B cell (primary cell): ENCODE measurements at regions not wholly inside any gene's neighbourhood (a gene's known extent, or its start where the extent isn't known, plus 50 kb on each side); places are given as distances from the start of the nearest gene placed in this dataset.

Source experiments
- ATAC-seq: fragments of 200-7000 bp; cut with Tn5 transposase; one replicate; pipeline ENCODE4 v1.10.0; 2021; ENCODE audit warnings: low read depth, mild to moderate bottlenecking, moderate number of reproducible peaks, moderate library complexity
- CTCF ChIA-PET: fragments of 350-600 bp; sonication (Branson Sonifier 250); formaldehyde crosslinking; loops from one replicate; lab custom pipeline; 2021; ENCODE audit warnings: antibody characterized with exemption, inconsistent platforms; lab: Charles Lee
- POLR2A ChIA-PET: fragments of 350-600 bp; sonication (Branson Sonifier 250); formaldehyde crosslinking; loops from one replicate; lab custom pipeline; 2021; ENCODE audit warnings: antibody characterized with exemption; lab: Charles Lee
- DNase-seq: peaks from one replicate; pipeline ENCODE4 v3.0.0; 2013
- H2AFZ ChIP-seq: 2 replicates; pipeline ENCODE4 v1.6.1; 2012; ENCODE audit warnings: mild to moderate bottlenecking, low read depth, low read length; ENCODE audit not compliant: insufficient read depth, poor library complexity, severe bottlenecking
- H3K27ac ChIP-seq, 2 donors: 1 replicate in 1 of 2; 2 replicates in 1 of 2; pipeline ENCODE4 v1.5.1; 2012 to 2013; ENCODE audit warnings: low read length in 2 of 2, mild to moderate bottlenecking in 2 of 2, moderate library complexity in 1 of 2
- H3K27me3 ChIP-seq, 4 experiments: fragments of 200-600 bp in 1 of 4; sonication (generic) in 1 of 4; replicated peaks in 1 of 4; 1 replicate in 2 of 4; 2 replicates in 2 of 4; pipeline versions ENCODE4 v1.6.1 to v1.7.0; 2013 to 2016; ENCODE audit warnings: low read length in 3 of 4, mild to moderate bottlenecking in 2 of 4, mixed read lengths in 1 of 4, moderate library complexity in 1 of 4; ENCODE audit not compliant: insufficient read depth in 4 of 4, control insufficient read depth in 3 of 4; ENCODE audit errors: control extremely low read depth in 1 of 4
- H3K36me3 ChIP-seq, 2 experiments: replicated peaks in 1 of 2; 1 replicate in 1 of 2; 2 replicates in 1 of 2; pipeline versions ENCODE4 v1.6.1 to v1.7.1; 2013; ENCODE audit warnings: low read length in 1 of 2; ENCODE audit not compliant: insufficient read depth in 2 of 2, control insufficient read depth in 1 of 2; ENCODE audit errors: control extremely low read depth in 1 of 2, extremely low read depth in 1 of 2
- H3K4me1 ChIP-seq, 2 donors: fragments of 200-600 bp in 1 of 2; sonication (generic) in 1 of 2; 1 replicate in 1 of 2; 2 replicates in 1 of 2; pipeline versions ENCODE4 v1.5.1 to v1.6.1; 2013 to 2017; ENCODE audit warnings: low read length in 2 of 2; ENCODE audit not compliant: control insufficient read depth in 2 of 2, insufficient read depth in 2 of 2
- H3K4me2 ChIP-seq: replicated peaks from 2 replicates; pipeline ENCODE3; 2012; ENCODE audit warnings: mild to moderate bottlenecking, low read depth, low read length; ENCODE audit not compliant: poor library complexity, severe bottlenecking
- H3K4me3 ChIP-seq, 5 experiments: fragments of 200-600 bp in 1 of 5; sonication (generic) in 1 of 5; 1 replicate in 3 of 5; 2 replicates in 2 of 5; pipeline versions ENCODE4 v1.5.1 to v1.7.0; 2011 to 2016; ENCODE audit warnings: low read length in 4 of 5, mild to moderate bottlenecking in 4 of 5, low read depth in 2 of 5, control low read depth in 1 of 5, moderate library complexity in 1 of 5; ENCODE audit not compliant: insufficient read depth in 1 of 5; ENCODE audit errors: control extremely low read depth in 1 of 5, extremely low read depth in 1 of 5
- H3K79me2 ChIP-seq: fragments of 200-600 bp; sonication (generic); one replicate; pipeline ENCODE4 v1.6.0; 2016; ENCODE audit warnings: low read length; ENCODE audit not compliant: control insufficient read depth, insufficient read depth
- H3K9ac ChIP-seq: fragments of 200-600 bp; sonication (generic); 2 replicates; pipeline ENCODE4 v1.6.1; 2017; ENCODE audit warnings: mild to moderate bottlenecking, low read length, moderate library complexity
- H3K9me3 ChIP-seq, 3 donors: one replicate each; pipeline versions ENCODE4 v1.6.1 to v1.7.1; 2013; ENCODE audit warnings: low read length in 2 of 3; ENCODE audit not compliant: control insufficient read depth in 2 of 3, insufficient read depth in 1 of 3; ENCODE audit errors: control extremely low read depth in 1 of 3
- H4K20me1 ChIP-seq: 2 replicates; pipeline ENCODE4 v1.6.0; 2012; ENCODE audit warnings: mild to moderate bottlenecking, low read length; ENCODE audit not compliant: insufficient read depth, control insufficient read depth, poor library complexity, severe bottlenecking
- H3K27ac Mint-ChIP-seq: one replicate; pipeline ENCODE4 v1.8.0; 2021; ENCODE audit warnings: mixed read lengths
- H3K27me3 Mint-ChIP-seq: one replicate; pipeline ENCODE4 v1.8.0; 2021; ENCODE audit warnings: mixed read lengths
- H3K4me1 Mint-ChIP-seq: one replicate; pipeline ENCODE4 v1.8.0; 2021; ENCODE audit warnings: mixed read lengths
- H3K4me3 Mint-ChIP-seq: one replicate; pipeline ENCODE4 v1.8.0; 2021; ENCODE audit warnings: mixed read lengths
- H3K9me3 Mint-ChIP-seq: one replicate; pipeline ENCODE4 v1.8.0; 2022; ENCODE audit warnings: mixed read lengths; ENCODE audit not compliant: insufficient read depth
- EZH2 ChIP-seq: IDR thresholded peaks from 2 replicates; pipeline ENCODE4 v1.6.1; 2012; ENCODE audit warnings: borderline replicate concordance, low read depth, mild to moderate bottlenecking, moderate library complexity, low read length; ENCODE audit not compliant: insufficient read depth, poor library complexity, severe bottlenecking
- WGBS: methylation state at CpG from one replicate; pipeline ENCODE4 v1.1.5; 2013; ENCODE audit warnings: missing lambda C conversion rate; ENCODE audit not compliant: insufficient coverage; 5-methylcytosine and 5-hydroxymethylcytosine counted together
- intact Hi-C: fragments of 100-400 bp; cut with micrococcal nuclease; formaldehyde crosslinking; loops from one replicate; pipeline ENCODE4 v1.10.0; 2022
- TF ChIP-seq, protein P1 (sequence below): fragments of 200-600 bp; IDR thresholded peaks from one replicate; pipeline ENCODE4 v1.8.0; 2022; ENCODE audit warnings: antibody characterized with exemption, mild to moderate bottlenecking

- ATAC-seq = no peak
- H3K27ac ChIP-seq = no peak overlapping the region
- no peak overlapping the region for H3K4me3 Mint-ChIP-seq
- H3K9ac ChIP-seq = no peak overlapping the region
- no peaks in the 10 kb centered on the region for H3K36me3 ChIP-seq
- peaks cover 3% of the 10 kb centered on the region for H3K9me3 Mint-ChIP-seq
- no peaks in the 10 kb centered on the region for H3K79me2 ChIP-seq
- 86% methylated on average over 2 of the region's 2 CpGs for WGBS
- H2AFZ ChIP-seq = no peak overlapping the region
- H3K27me3 Mint-ChIP-seq = no peaks in the 10 kb centered on the region
- H3K4me2 ChIP-seq = no peak overlapping the region
- DNase-seq = no peak
- intact Hi-C loops = no loop called here
- no peaks in the 10 kb centered on the region for H4K20me1 ChIP-seq
- no peaks in the 10 kb centered on the region for H3K9me3 ChIP-seq
- H3K27ac Mint-ChIP-seq = no peak overlapping the region
- POLR2A ChIA-PET = no interaction called here
- TF ChIP-seq, protein P1, sequence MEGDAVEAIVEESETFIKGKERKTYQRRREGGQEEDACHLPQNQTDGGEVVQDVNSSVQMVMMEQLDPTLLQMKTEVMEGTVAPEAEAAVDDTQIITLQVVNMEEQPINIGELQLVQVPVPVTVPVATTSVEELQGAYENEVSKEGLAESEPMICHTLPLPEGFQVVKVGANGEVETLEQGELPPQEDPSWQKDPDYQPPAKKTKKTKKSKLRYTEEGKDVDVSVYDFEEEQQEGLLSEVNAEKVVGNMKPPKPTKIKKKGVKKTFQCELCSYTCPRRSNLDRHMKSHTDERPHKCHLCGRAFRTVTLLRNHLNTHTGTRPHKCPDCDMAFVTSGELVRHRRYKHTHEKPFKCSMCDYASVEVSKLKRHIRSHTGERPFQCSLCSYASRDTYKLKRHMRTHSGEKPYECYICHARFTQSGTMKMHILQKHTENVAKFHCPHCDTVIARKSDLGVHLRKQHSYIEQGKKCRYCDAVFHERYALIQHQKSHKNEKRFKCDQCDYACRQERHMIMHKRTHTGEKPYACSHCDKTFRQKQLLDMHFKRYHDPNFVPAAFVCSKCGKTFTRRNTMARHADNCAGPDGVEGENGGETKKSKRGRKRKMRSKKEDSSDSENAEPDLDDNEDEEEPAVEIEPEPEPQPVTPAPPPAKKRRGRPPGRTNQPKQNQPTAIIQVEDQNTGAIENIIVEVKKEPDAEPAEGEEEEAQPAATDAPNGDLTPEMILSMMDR = no peak
- no peak for TF ChIP-seq EZH2
- H3K4me1 Mint-ChIP-seq = no peaks in the 10 kb centered on the region
- H3K27me3 ChIP-seq = no peaks in the 10 kb centered on the region
- no peak overlapping the region for H3K4me3 ChIP-seq
- CTCF ChIA-PET = no interaction called here
- no peaks in the 10 kb centered on the region for H3K4me1 ChIP-seq
Measured at GRCh38 chr16:51510416-51510815, 359.3 kb upstream of the SALL1 start.

GRCh38 chr16:51509336-51509735, 358.3 kb upstream of the SALL1 start:
- H3K4me3 ChIP-seq = no peak overlapping the region
- no peaks in the 10 kb centered on the region for H3K36me3 ChIP-seq
- no peaks in the 10 kb centered on the region for H3K27me3 Mint-ChIP-seq
- intact Hi-C loops = no loop called here
- no peaks in the 10 kb centered on the region for H3K4me1 Mint-ChIP-seq
- H3K27ac ChIP-seq = no peak overlapping the region
- POLR2A ChIA-PET = no interaction called here
- no peak overlapping the region for H3K4me2 ChIP-seq
- no peaks in the 10 kb centered on the region for H3K9me3 ChIP-seq
- peaks cover 3% of the 10 kb centered on the region for H3K9me3 Mint-ChIP-seq
- H3K27ac Mint-ChIP-seq = no peak overlapping the region
- TF ChIP-seq EZH2 = no peak
- TF ChIP-seq, protein P1 = no peak
- no peak for ATAC-seq
- H4K20me1 ChIP-seq = no peaks in the 10 kb centered on the region
- H2AFZ ChIP-seq = no peak overlapping the region
- H3K9ac ChIP-seq = no peak overlapping the region
- H3K4me3 Mint-ChIP-seq = no peak overlapping the region
- no peaks in the 10 kb centered on the region for H3K79me2 ChIP-seq
- 80% methylated on average over 1 of the region's 1 CpG for whole genome bisulfite sequencing
- CTCF ChIA-PET = no interaction called here
- H3K4me1 ChIP-seq = no peaks in the 10 kb centered on the region
- no peak for DNase-seq
- H3K27me3 ChIP-seq = no peaks in the 10 kb centered on the region
